GM23248 (cell line): ENCODE measurements at regions not wholly inside any gene's neighbourhood (a gene's known extent, or its start where the extent isn't known, plus 50 kb on each side); places are given as distances from the start of the nearest gene placed in this dataset.

Experiments used
- EZH2 ChIP-seq: fragments of 200-600 bp; sonication (generic); IDR thresholded peaks from 2 replicates; pipeline ENCODE4 v1.6.1; 2018; ENCODE audit warnings: antibody characterized with exemption, mild to moderate bottlenecking; ENCODE audit not compliant: insufficient read depth, poor library complexity, severe bottlenecking
- EZH2phosphoT487 ChIP-seq: fragments of 200-600 bp; sonication (generic); IDR thresholded peaks from 2 replicates; pipeline ENCODE4 v1.6.1; 2018; ENCODE audit warnings: antibody characterized with exemption, moderate library complexity, mild to moderate bottlenecking, low read depth; ENCODE audit not compliant: insufficient read depth

DNA sequence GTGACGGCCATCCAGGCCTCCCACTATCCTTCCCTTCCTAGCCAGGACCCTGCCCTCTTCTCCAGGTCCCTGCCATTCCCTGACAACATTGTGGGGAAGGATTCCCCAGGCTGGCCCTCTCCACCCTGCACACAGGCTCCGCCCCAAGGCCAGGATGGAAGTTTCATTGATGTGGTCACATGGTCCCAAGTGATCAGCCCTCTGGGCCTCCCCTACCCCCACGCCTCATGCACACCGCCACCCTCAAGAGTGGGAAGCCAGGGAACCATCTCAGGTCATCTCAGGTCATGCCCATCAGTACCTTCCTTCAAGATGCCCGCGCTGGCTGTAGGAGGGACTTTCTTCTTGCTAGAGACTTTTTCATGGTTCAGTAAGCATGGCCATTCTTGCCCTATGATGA lies 514.8 kb upstream of the RAB6C start:
- no peak for TF ChIP-seq EZH2phosphoT487
- TF ChIP-seq EZH2, result no peak
